ENCODE measurements at regions not wholly inside any gene's neighbourhood (a gene's known extent, or its start where the extent isn't known, plus 50 kb on each side); places are given as distances from the start of the nearest gene placed in this dataset.

DNA sequence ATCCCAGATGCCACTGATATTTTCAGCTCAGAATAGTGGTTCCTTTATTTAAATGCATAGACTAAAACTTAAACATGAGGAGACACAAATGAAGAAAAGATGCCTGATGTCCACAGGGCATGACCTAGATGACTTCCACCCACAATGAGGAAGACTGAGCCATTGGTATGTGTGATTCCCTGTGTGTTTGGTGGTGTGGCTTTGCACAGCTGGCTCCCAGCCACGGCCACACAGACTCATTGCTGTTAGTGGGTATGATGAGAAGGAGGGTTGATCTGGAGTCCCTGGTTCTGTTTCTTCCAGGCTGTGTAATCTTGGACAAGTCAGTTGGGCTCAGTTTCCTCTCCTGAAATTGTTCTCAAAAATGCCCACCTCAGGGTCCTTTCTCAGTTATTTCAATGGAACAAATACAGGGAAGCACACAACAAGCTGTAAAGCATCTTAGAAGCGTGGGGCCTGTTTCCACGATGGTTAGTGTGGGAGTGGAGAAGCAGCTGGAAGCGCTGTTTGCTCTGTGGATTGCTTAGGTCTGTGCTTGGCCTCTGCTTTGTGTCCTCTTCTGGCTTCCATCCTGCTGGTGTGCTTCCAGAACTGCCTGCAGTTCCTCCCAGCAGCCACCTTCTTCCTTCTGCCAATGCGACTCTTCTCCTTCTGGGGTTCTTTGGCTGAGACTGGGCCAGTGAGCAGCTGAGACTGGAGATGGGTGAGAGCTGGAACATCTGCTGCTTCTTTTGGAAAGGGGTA is 303.7 kb downstream of the BMPER start (continued):
- TF ChIP-seq, protein P1, sequence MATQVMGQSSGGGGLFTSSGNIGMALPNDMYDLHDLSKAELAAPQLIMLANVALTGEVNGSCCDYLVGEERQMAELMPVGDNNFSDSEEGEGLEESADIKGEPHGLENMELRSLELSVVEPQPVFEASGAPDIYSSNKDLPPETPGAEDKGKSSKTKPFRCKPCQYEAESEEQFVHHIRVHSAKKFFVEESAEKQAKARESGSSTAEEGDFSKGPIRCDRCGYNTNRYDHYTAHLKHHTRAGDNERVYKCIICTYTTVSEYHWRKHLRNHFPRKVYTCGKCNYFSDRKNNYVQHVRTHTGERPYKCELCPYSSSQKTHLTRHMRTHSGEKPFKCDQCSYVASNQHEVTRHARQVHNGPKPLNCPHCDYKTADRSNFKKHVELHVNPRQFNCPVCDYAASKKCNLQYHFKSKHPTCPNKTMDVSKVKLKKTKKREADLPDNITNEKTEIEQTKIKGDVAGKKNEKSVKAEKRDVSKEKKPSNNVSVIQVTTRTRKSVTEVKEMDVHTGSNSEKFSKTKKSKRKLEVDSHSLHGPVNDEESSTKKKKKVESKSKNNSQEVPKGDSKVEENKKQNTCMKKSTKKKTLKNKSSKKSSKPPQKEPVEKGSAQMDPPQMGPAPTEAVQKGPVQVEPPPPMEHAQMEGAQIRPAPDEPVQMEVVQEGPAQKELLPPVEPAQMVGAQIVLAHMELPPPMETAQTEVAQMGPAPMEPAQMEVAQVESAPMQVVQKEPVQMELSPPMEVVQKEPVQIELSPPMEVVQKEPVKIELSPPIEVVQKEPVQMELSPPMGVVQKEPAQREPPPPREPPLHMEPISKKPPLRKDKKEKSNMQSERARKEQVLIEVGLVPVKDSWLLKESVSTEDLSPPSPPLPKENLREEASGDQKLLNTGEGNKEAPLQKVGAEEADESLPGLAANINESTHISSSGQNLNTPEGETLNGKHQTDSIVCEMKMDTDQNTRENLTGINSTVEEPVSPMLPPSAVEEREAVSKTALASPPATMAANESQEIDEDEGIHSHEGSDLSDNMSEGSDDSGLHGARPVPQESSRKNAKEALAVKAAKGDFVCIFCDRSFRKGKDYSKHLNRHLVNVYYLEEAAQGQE (IDR thresholded peaks at IDR 0.05; ENCODE audit: unreplicated experiment) = no peak
- TF ChIP-seq JUNB (IDR thresholded peaks at IDR 0.05; ENCODE audit: unreplicated experiment) = no peak
- no peak for TF ChIP-seq STAT1 (IDR thresholded peaks at IDR 0.05; ENCODE audit: unreplicated experiment)
- no peak for TF ChIP-seq POLR2AphosphoS5 (IDR thresholded peaks at IDR 0.05; ENCODE audit: low read depth)

DNA sequence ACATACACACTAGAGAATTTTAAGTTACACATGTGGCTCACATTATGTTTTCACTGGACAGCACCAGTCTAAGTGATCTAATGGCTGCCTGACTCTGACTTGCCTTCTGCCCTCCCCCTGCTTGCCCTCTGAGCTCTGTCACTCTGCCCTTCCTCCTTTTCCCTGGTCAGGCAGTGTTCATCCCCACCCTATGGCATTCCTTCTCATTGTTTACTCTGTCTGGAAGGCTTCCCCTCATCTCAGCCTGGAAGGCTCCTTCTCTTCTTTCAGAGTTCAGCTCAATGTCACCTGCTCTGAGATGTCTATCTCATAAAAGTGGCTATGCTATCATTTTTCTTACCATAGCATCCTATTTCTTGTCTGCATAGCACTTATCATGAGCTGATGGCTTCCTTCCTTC is 305.7 kb downstream of the BMPER start:
- peaks cover 5% of the 10 kb centered on the region for H3K27me3 Mint-ChIP-seq (ENCODE audit: insufficient read depth, low read depth, poor library complexity)
- no peak for TF ChIP-seq EZH2 (IDR thresholded peaks at IDR 0.05; ENCODE audit: low read depth, unreplicated experiment)
- no peak for TF ChIP-seq CREB1 (CRISPR knock-in tag; IDR thresholded peaks at IDR 0.05; ENCODE audit: low read depth)
- TF ChIP-seq STAT1 (IDR thresholded peaks at IDR 0.05; ENCODE audit: unreplicated experiment) = no peak
- no peak for TF ChIP-seq JUNB (IDR thresholded peaks at IDR 0.05; ENCODE audit: unreplicated experiment)
- TF ChIP-seq, protein P1 (IDR thresholded peaks at IDR 0.05; ENCODE audit: unreplicated experiment) = no peak
- no peak for TF ChIP-seq ZNF114 (CRISPR knock-in tag; IDR thresholded peaks at IDR 0.05)
- no peak overlapping the region for H3K27ac Mint-ChIP-seq
- Histone ChIP-seq H2AFZ (no peak overlapping the region), H3K4me2 (no peak overlapping the region), H3K79me2 (replicated peaks; ENCODE audit: insufficient read depth) (no peaks in the 10 kb centered on the region), H3K27me3 (ENCODE audit: insufficient read depth) (no peaks in the 10 kb centered on the region), H3F3A (replicated peaks; ENCODE audit: low read depth) (no peaks in the 10 kb centered on the region), H3K36me3 (ENCODE audit: insufficient read depth) (no peaks in the 10 kb centered on the region), H3K27ac (ENCODE audit: low read depth) (no peak overlapping the region), H3K9me2 (ENCODE audit: insufficient read depth) (peaks cover 3% of the 10 kb centered on the region; the same call in 1 of the 2 replicates), H3K4me3 (no peak overlapping the region), H4K20me1 (replicated peaks; ENCODE audit: insufficient read depth) (no peaks in the 10 kb centered on the region), H3K4me1 (ENCODE audit: insufficient read depth) (peaks cover 9% of the 10 kb centered on the region)
- peaks cover 6% of the 10 kb centered on the region; the same call in 2 of the 3 replicates for H3K36me3 Mint-ChIP-seq (ENCODE audit: low read depth)
- no peak overlapping the region for H3K4me3 Mint-ChIP-seq
- peak; percentile 6 for DNase-seq (ENCODE audit: low spot score)
- ATAC-seq = peak; percentile 34; the same call in 1 of the 3 replicates
- H3K9me3 Mint-ChIP-seq = peaks cover 3% of the 10 kb centered on the region; the same call in 1 of the 3 replicates
- H3K4me1 Mint-ChIP-seq = peaks cover 11% of the 10 kb centered on the region

All from GM23338 (cell line).